IMR-90 (cell line): ENCODE measurements at regions not wholly inside any gene's neighbourhood (a gene's known extent, or its start where the extent isn't known, plus 50 kb on each side); places are given as distances from the start of the nearest gene placed in this dataset.

Experiments
- ATAC-seq: fragments of 200-7000 bp; cut with Tn5 transposase; 2 replicates; pipeline ENCODE4 v1.9.1; 2020; ENCODE audit warnings: low read depth, mild to moderate bottlenecking, moderate library complexity
- BruUV-seq: library from RNA; stranded (reverse); fragments of 400-500 nt; replicated peaks from 2 replicates; lab custom pipeline; 2021; lab: Mats Ljungman, UMichigan
- CTCF ChIA-PET: fragments of 300-600 bp; formaldehyde crosslinking; extraction: SDS; loops from one replicate; lab custom pipeline; 2021; ENCODE audit warnings: antibody characterized with exemption; lab: Yijun Ruan, JAX
- POLR2A ChIA-PET: fragments of 300-600 bp; sonication (Branson Sonifier 250); formaldehyde crosslinking; loops from one replicate; lab custom pipeline; 2022; ENCODE audit warnings: antibody characterized with exemption; ENCODE audit not compliant: unreplicated experiment; lab: Charles Lee
- DNase-seq: peaks from one replicate; pipeline ENCODE4 v3.0.0; 2013
- H2AFZ ChIP-seq: replicated peaks from 2 replicates; pipeline ENCODE3; 2013; ENCODE audit warnings: low read length, mild to moderate bottlenecking; ENCODE audit not compliant: poor library complexity
- H2AK5ac ChIP-seq: 2 replicates; pipeline ENCODE4 v1.6.1; 2013; ENCODE audit warnings: low read depth, low read length, inconsistent platforms
- H2AK9ac ChIP-seq: replicated peaks from 2 replicates; pipeline ENCODE3; 2013; ENCODE audit warnings: mild to moderate bottlenecking, low read depth, low read length, moderate library complexity; ENCODE audit not compliant: poor library complexity
- H2BK120ac ChIP-seq: 2 replicates; pipeline ENCODE4 v1.6.1; 2013; ENCODE audit warnings: low read depth, low read length, inconsistent platforms
- H2BK15ac ChIP-seq: 3 replicates; pipeline ENCODE4 v1.6.1; 2013; ENCODE audit warnings: low read depth, low read length, inconsistent platforms
- H2BK20ac ChIP-seq: 2 replicates; pipeline ENCODE4 v1.6.1; 2013; ENCODE audit warnings: low read depth, mild to moderate bottlenecking, inconsistent platforms, low read length, moderate library complexity
- H2BK5ac ChIP-seq: 2 replicates; pipeline ENCODE4 v1.6.1; 2013; ENCODE audit warnings: mild to moderate bottlenecking, low read depth, low read length, inconsistent platforms; ENCODE audit not compliant: poor library complexity, severe bottlenecking
- H3K14ac ChIP-seq: replicated peaks from 2 replicates; pipeline ENCODE4 v1.6.1; 2013; ENCODE audit warnings: low read depth, low read length, inconsistent platforms
- H3K18ac ChIP-seq: 2 replicates; pipeline ENCODE4 v1.6.1; 2013; ENCODE audit warnings: low read depth, low read length, control low read depth
- H3K23ac ChIP-seq: 2 replicates; pipeline ENCODE4 v1.6.1; 2013; ENCODE audit warnings: low read depth, low read length, inconsistent platforms
- H3K27ac ChIP-seq: 2 replicates; pipeline ENCODE4 v1.5.1; 2013; ENCODE audit warnings: mild to moderate bottlenecking, control low read depth, low read length; ENCODE audit not compliant: insufficient read depth
- H3K27me3 ChIP-seq: 2 replicates; pipeline ENCODE4 v1.6.1; 2013; ENCODE audit warnings: low read length; ENCODE audit not compliant: control insufficient read depth, insufficient read depth
- H3K36me3 ChIP-seq: 2 replicates; pipeline ENCODE4 v1.6.1; 2013; ENCODE audit warnings: low read length, mixed read lengths; ENCODE audit not compliant: control insufficient read depth, insufficient read depth
- H3K4ac ChIP-seq: 2 replicates; pipeline ENCODE4 v1.6.1; 2013; ENCODE audit warnings: low read depth, low read length, inconsistent platforms
- H3K4me1 ChIP-seq: 2 replicates; pipeline ENCODE4 v1.6.1; 2013; ENCODE audit warnings: low read length, mixed read lengths; ENCODE audit not compliant: control insufficient read depth, insufficient read depth
- H3K4me2 ChIP-seq: 2 replicates; pipeline ENCODE4 v1.6.1; 2013; ENCODE audit warnings: low read depth, mild to moderate bottlenecking, control low read depth, low read length, moderate library complexity
- H3K4me3 ChIP-seq: 2 replicates; pipeline ENCODE4 v1.5.1; 2013; ENCODE audit warnings: low read depth, mild to moderate bottlenecking, control low read depth, low read length, moderate library complexity; ENCODE audit not compliant: insufficient read depth
- H3K56ac ChIP-seq: 2 replicates; pipeline ENCODE4 v1.6.1; 2013; ENCODE audit warnings: low read length, inconsistent platforms; ENCODE audit not compliant: insufficient read depth; ENCODE audit errors: extremely low read depth
- H3K79me1 ChIP-seq, 2 experiments: 2 replicates each; pipeline ENCODE4 v1.6.1; 2013; ENCODE audit warnings: low read length in 2 of 2, inconsistent platforms in 1 of 2, low read depth in 1 of 2
- H3K9ac ChIP-seq: 2 replicates; pipeline ENCODE4 v1.6.1; 2013; ENCODE audit warnings: low read depth, low read length, control low read depth
- H3K9me1 ChIP-seq: 2 replicates; pipeline ENCODE4 v1.6.1; 2013; ENCODE audit warnings: low read length, inconsistent platforms; ENCODE audit not compliant: insufficient read depth
- H3K9me3 ChIP-seq: 2 replicates; pipeline ENCODE4 v1.6.1; 2013; ENCODE audit warnings: low read length; ENCODE audit not compliant: control insufficient read depth, insufficient read depth
- H4K20me1 ChIP-seq: 2 replicates; pipeline ENCODE4 v1.6.1; 2013; ENCODE audit warnings: low read length, inconsistent platforms; ENCODE audit not compliant: insufficient read depth
- H4K5ac ChIP-seq: 2 replicates; pipeline ENCODE4 v1.6.1; 2013; ENCODE audit warnings: mild to moderate bottlenecking, low read depth, low read length, control low read depth
- H4K8ac ChIP-seq, 2 experiments: 2 replicates each; pipeline ENCODE4 v1.6.1; 2013; ENCODE audit warnings: low read depth in 2 of 2, low read length in 2 of 2, control low read depth in 1 of 2, inconsistent platforms in 1 of 2
- H4K91ac ChIP-seq: 2 replicates; pipeline ENCODE4 v1.6.1; 2013; ENCODE audit warnings: low read depth, low read length, inconsistent platforms; ENCODE audit not compliant: insufficient read depth
- BHLHE40 ChIP-seq: fragments of 150-350 bp; IDR thresholded peaks from 2 replicates; pipeline ENCODE4 v1.6.1; 2016; ENCODE audit warnings: mild to moderate bottlenecking, low read depth, low read length
- CEBPB ChIP-seq: IDR thresholded peaks from 2 replicates; pipeline ENCODE4 v1.6.1; 2012; ENCODE audit warnings: low read depth, low read length, improper control_type of control experiment
- CHD1 ChIP-seq: IDR thresholded peaks from 2 replicates; pipeline ENCODE4 v1.6.1; 2012; ENCODE audit warnings: low read depth, low read length, improper control_type of control experiment
- ELK1 ChIP-seq: fragments of 150-350 bp; IDR thresholded peaks from 2 replicates; pipeline ENCODE4 v1.6.1; 2016; ENCODE audit warnings: low read depth, mild to moderate bottlenecking, low read length, moderate library complexity, borderline replicate concordance
- FOS ChIP-seq: fragments of 150-350 bp; IDR thresholded peaks from 2 replicates; pipeline ENCODE4 v1.6.1; 2016; ENCODE audit warnings: low read depth, low read length
- MXI1 ChIP-seq: IDR thresholded peaks from 2 replicates; pipeline ENCODE4 v1.6.1; 2012; ENCODE audit warnings: low read depth, mild to moderate bottlenecking, low read length, moderate library complexity, borderline replicate concordance
- NFE2L2 ChIP-seq: fragments of 150-350 bp; IDR thresholded peaks from 2 replicates; pipeline ENCODE4 v1.6.1; 2016; ENCODE audit warnings: low read depth, mild to moderate bottlenecking, low read length
- RAD21 ChIP-seq: IDR thresholded peaks from 2 replicates; pipeline ENCODE4 v1.6.1; 2012; ENCODE audit warnings: low read length, improper control_type of control experiment
- RCOR1 ChIP-seq: IDR thresholded peaks from 2 replicates; pipeline ENCODE4 v1.6.1; 2012; ENCODE audit warnings: mild to moderate bottlenecking, low read length, improper control_type of control experiment; ENCODE audit not compliant: insufficient replicate concordance
- RFX5 ChIP-seq: IDR thresholded peaks from 2 replicates; pipeline ENCODE4 v1.8.0; 2012; ENCODE audit warnings: low read depth, mild to moderate bottlenecking, low read length, moderate library complexity
- USF2 ChIP-seq: fragments of 150-350 bp; IDR thresholded peaks from 2 replicates; pipeline ENCODE4 v1.6.1; 2017; ENCODE audit warnings: mild to moderate bottlenecking, antibody characterized with exemption, low read length, low read depth
- WGBS, 2 experiments: methylation state at CpG; one replicate each; pipeline versions ENCODE4 v1.1.5 to v1.1.7; 2013; ENCODE audit warnings: missing lambda C conversion rate in 2 of 2; ENCODE audit not compliant: insufficient read length in 1 of 2; ENCODE audit errors: extremely low coverage in 2 of 2; 5-methylcytosine and 5-hydroxymethylcytosine counted together
- dilution Hi-C: fragments of 300-500 bp; cut with HindIII; formaldehyde crosslinking; loops from one replicate; pipeline ENCODE4 v1.14.3; 2018; ENCODE audit warnings: low sequenced_read_pairs; ENCODE audit not compliant: unreplicated experiment
- in situ Hi-C: fragments of 300-500 bp; cut with MboI; formaldehyde crosslinking; loops from 3 replicates; pipeline ENCODE4 v1.14.3; 2019; ENCODE audit warnings: low sequenced_read_pairs, inconsistent platforms, mixed read lengths
- intact Hi-C: fragments of 100-400 bp; cut with micrococcal nuclease; formaldehyde crosslinking; loops from 2 replicates; pipeline ENCODE4 v1.10.0; 2022

GRCh38 chr5:56715986-56716385, 99.4 kb upstream of the MAP3K1 start:
- Histone ChIP-seq H2BK20ac (no peak overlapping the region), H3K23ac (no peak overlapping the region), H3K9ac (no peak overlapping the region), H3K27me3 (no peaks in the 10 kb centered on the region; the same call in 1 of the 2 replicates), H4K91ac (no peak overlapping the region), H4K5ac (no peak overlapping the region), H4K8ac (no peak overlapping the region), H3K4me2 (no peak overlapping the region), H2AFZ (no peak overlapping the region), H3K18ac (no peak overlapping the region), H3K56ac (no peak overlapping the region), H2BK15ac (no peak overlapping the region), H3K9me1 (no peaks in the 10 kb centered on the region), H3K27ac (no peak overlapping the region), H2BK5ac (no peak overlapping the region), H4K20me1 (no peaks in the 10 kb centered on the region), H2AK5ac (no peak overlapping the region), H3K4me1 (0 out of 2 replicates have a peak, but pooled peaks cover 1% of the 10 kb centered on the region), H3K4me3 (no peak overlapping the region), H3K79me1 (no peaks in the 10 kb centered on the region), H3K14ac (no peak overlapping the region), H3K9me3 (no peaks in the 10 kb centered on the region), H2BK120ac (no peak overlapping the region), H3K4ac (no peak overlapping the region), H2AK9ac (no peak overlapping the region), H3K36me3 (no peaks in the 10 kb centered on the region)
- intact Hi-C loops = no loop called here
- 100% methylated on average over 1 of the region's 3 CpGs; no CpG with 5 or more reads in 1 of the 2 experiments for WGBS, 2 experiments
- TF ChIP-seq BHLHE40 (no peak), RFX5 (no peak), MXI1 (no peak), CEBPB (no peak), FOS (no peak), NFE2L2 (no peak), USF2 (no peak), CHD1 (no peak), RCOR1 (no peak), ELK1 (no peak), RAD21 (no peak)
- ATAC-seq (no peak), DNase-seq (no peak)
- ChIA-PET CTCF (no interaction called here), POLR2A (no interaction called here)
- in situ Hi-C loops = no loop called here
- dilution Hi-C loops = no loop called here
- BruUV-seq = no TSS peak
